HepG2 (cell line): ENCODE measurements at regions not wholly inside any gene's neighbourhood (a gene's known extent, or its start where the extent isn't known, plus 50 kb on each side); places are given as distances from the start of the nearest gene placed in this dataset.

ENCODE experiments used
- ATAC-seq: fragments of 200-7000 bp; cut with Tn5 transposase; 3 replicates; pipeline ENCODE4 v1.9.1; 2020; ENCODE audit warnings: mild to moderate bottlenecking, moderate library complexity
- BruUV-seq: library from RNA; stranded (reverse); fragments of 400-500 nt; replicated peaks from 2 replicates; lab custom pipeline; 2021; lab: Mats Ljungman, UMichigan
- CTCF ChIA-PET: fragments of 300-600 bp; formaldehyde crosslinking; extraction: SDS; loops from one replicate; lab custom pipeline; 2021; ENCODE audit warnings: low total read pairs, inconsistent platforms, low intra/inter-chr PET ratio; lab: Yijun Ruan, JAX
- POLR2A ChIA-PET: fragments of 350-600 bp; sonication (Branson Sonifier 250); formaldehyde crosslinking; loops from one replicate; lab custom pipeline; 2020; ENCODE audit warnings: antibody characterized with exemption, inconsistent platforms; lab: Yijun Ruan, JAX
- DNase-seq: peaks from one replicate; pipeline ENCODE4 v3.0.0-alpha.2; 2015; ENCODE audit warnings: low spot score
- FAIRE-seq: peaks from 3 replicates; lab custom pipeline; 2011; peaks lifted over from hg19 to GRCh38; lab: Jason Lieb, UNC
- H2AFZ ChIP-seq: one replicate; pipeline ENCODE4 v1.6.1; 2011; ENCODE audit warnings: low read length, inconsistent platforms
- H3K27ac ChIP-seq: fragments of 300-600 bp; 3 replicates; pipeline ENCODE4 v1.8.0; 2011; ENCODE audit warnings: mixed run types, mild to moderate bottlenecking, mixed read lengths, low read length, inconsistent platforms; ENCODE audit not compliant: insufficient read depth; ENCODE audit errors: extremely low read length
- H3K27me3 ChIP-seq, 2 experiments: fragments of 200-600 bp in 1 of 2; 2 replicates in 1 of 2; 3 replicates in 1 of 2; pipeline versions ENCODE4 v1.6.0 to v1.8.0; 2011; ENCODE audit warnings: low read length in 2 of 2, mild to moderate bottlenecking in 2 of 2, moderate library complexity in 2 of 2, inconsistent platforms in 1 of 2; ENCODE audit not compliant: insufficient read depth in 2 of 2, control insufficient read depth in 1 of 2
- H3K36me3 ChIP-seq, 2 experiments: fragments of 200-600 bp in 1 of 2; replicated peaks in 1 of 2; 2 replicates in 1 of 2; 3 replicates in 1 of 2; pipeline versions ENCODE4 v1.5.1 to v1.8.0; 2011; ENCODE audit warnings: low read length in 2 of 2, inconsistent platforms in 1 of 2; ENCODE audit not compliant: insufficient read depth in 2 of 2, control insufficient read depth in 1 of 2
- H3K4me1 ChIP-seq: 2 replicates; pipeline ENCODE4 v1.5.1; 2012; ENCODE audit warnings: low read length, inconsistent platforms; ENCODE audit not compliant: insufficient read depth
- H3K4me2 ChIP-seq: 2 replicates; pipeline ENCODE4 v1.6.0; 2011; ENCODE audit warnings: low read depth, low read length, inconsistent platforms
- H3K4me3 ChIP-seq, 3 experiments: fragments of 200-600 bp in 1 of 3; sonication (generic), shearing (Covaris generic) in 1 of 3; replicated peaks in 1 of 3; 2 replicates each; pipeline ENCODE4 v1.5.1; 2011 to 2016; ENCODE audit warnings: low read length in 3 of 3, inconsistent platforms in 2 of 3, low read depth in 2 of 3, mild to moderate bottlenecking in 2 of 3, control low read depth in 1 of 3, mixed read lengths in 1 of 3; ENCODE audit not compliant: insufficient read depth in 1 of 3
- H3K79me2 ChIP-seq: one replicate; pipeline ENCODE4 v1.6.1; 2011; ENCODE audit warnings: low read length, inconsistent platforms; ENCODE audit not compliant: insufficient read depth
- H3K9ac ChIP-seq: 2 replicates; pipeline ENCODE4 v1.6.0; 2011; ENCODE audit warnings: mild to moderate bottlenecking, low read depth, low read length, inconsistent platforms; ENCODE audit not compliant: insufficient read depth
- H3K9me3 ChIP-seq: 2 replicates; pipeline ENCODE4 v1.5.1; 2012; ENCODE audit warnings: mild to moderate bottlenecking, low read length
- H4K20me1 ChIP-seq: 2 replicates; pipeline ENCODE4 v1.6.0; 2011; ENCODE audit warnings: inconsistent platforms, mild to moderate bottlenecking, low read length, moderate library complexity; ENCODE audit not compliant: insufficient read depth
- EED ChIP-seq: sonication (generic); formaldehyde crosslinking; IDR thresholded peaks from 2 replicates; pipeline ENCODE4 v1.5.0; 2020; ENCODE audit warnings: mild to moderate bottlenecking, missing genetic modification reagents
- MTF2 ChIP-seq: sonication (generic); formaldehyde crosslinking; IDR thresholded peaks from 2 replicates; pipeline ENCODE4 v1.5.0; 2020; ENCODE audit warnings: missing genetic modification reagents, borderline replicate concordance
- RBFOX2 ChIP-seq: fragments of 200-400 bp; formaldehyde crosslinking; IDR thresholded peaks from 2 replicates; pipeline ENCODE4 v1.6.1; 2017; ENCODE audit warnings: low read depth, mild to moderate bottlenecking, low read length
- SYNCRIP ChIP-seq: fragments of 200-400 bp; formaldehyde crosslinking; IDR thresholded peaks from 2 replicates; pipeline ENCODE4 v1.6.1; 2018; ENCODE audit warnings: mild to moderate bottlenecking, low read depth, low read length; ENCODE audit not compliant: insufficient read depth
- ZFP91 ChIP-seq: sonication (generic); formaldehyde crosslinking; IDR thresholded peaks from 2 replicates; pipeline ENCODE4 v1.9.0; 2022; ENCODE audit warnings: missing genetic modification reagents, mild to moderate bottlenecking, borderline replicate concordance
- ZNF343 ChIP-seq: sonication (generic); formaldehyde crosslinking; IDR thresholded peaks from 2 replicates; pipeline ENCODE4 v1.4.0; 2020; ENCODE audit warnings: mild to moderate bottlenecking, missing genetic modification reagents
- ZNF451 ChIP-seq: sonication (generic); formaldehyde crosslinking; IDR thresholded peaks from 2 replicates; pipeline ENCODE4 v1.5.0; 2020; ENCODE audit warnings: mild to moderate bottlenecking, missing genetic modification reagents
- ZNF580 ChIP-seq: IDR thresholded peaks from 2 replicates; pipeline ENCODE4 v1.6.1; 2016; ENCODE audit warnings: low read depth, borderline replicate concordance
- WGBS: methylation state at CpG from one replicate; pipeline ENCODE4 v1.1.6; 2017; ENCODE audit warnings: low lambda C conversion rate; 5-methylcytosine and 5-hydroxymethylcytosine counted together
- in situ Hi-C: cut with HindIII; loops from 2 replicates; pipeline ENCODE4 v1.10.0; 2017; ENCODE audit warnings: low pct_unique_long_range_greater_than_20kb; ENCODE audit not compliant: extremely low pct_ligation_motif_present
- intact Hi-C: fragments of 100-400 bp; cut with micrococcal nuclease; formaldehyde crosslinking; loops from one replicate; pipeline ENCODE4 v1.10.0; 2022; ENCODE audit not compliant: unreplicated experiment

- no peak overlapping the region for H3K9ac ChIP-seq
- H2AFZ ChIP-seq: no peak overlapping the region
- DNase-seq (no peak), FAIRE-seq (no peak), ATAC-seq (no peak)
- H3K4me1 ChIP-seq: 0 out of 2 replicates have a peak, but pooled peaks cover 6% of the 10 kb centered on the region
- H3K4me2 ChIP-seq: no peak overlapping the region
- in situ Hi-C loops (no loop called here), intact Hi-C loops (no loop called here)
- no peaks in the 10 kb centered on the region for H3K79me2 ChIP-seq
- no peaks in the 10 kb centered on the region for H4K20me1 ChIP-seq
- POLR2A ChIA-PET: no interaction called here
- CTCF ChIA-PET: no interaction called here
- H3K9me3 ChIP-seq: no peaks in the 10 kb centered on the region
- WGBS: 9% methylated on average over 6 of the region's 18 CpGs
- no peak overlapping the region for H3K27ac ChIP-seq
- H3K36me3 ChIP-seq: no peaks in the 10 kb centered on the region
- H3K4me3 ChIP-seq: no peak overlapping the region
- no TSS peak for BruUV-seq
- TF ChIP-seq ZNF451 (CRISPR knock-in tag) (no peak), MTF2 (CRISPR knock-in tag) (no peak), SYNCRIP (no peak), ZNF343 (CRISPR knock-in tag) (no peak), EED (CRISPR knock-in tag) (no peak), RBFOX2 (no peak), ZFP91 (CRISPR knock-in tag) (no peak), ZNF580 (CRISPR knock-in tag) (no peak)
- no peaks in the 10 kb centered on the region; a peak in 2 of 5 replicates for H3K27me3 ChIP-seq
These were observed 296.9 kb downstream of the MN1 start for GRCh38 chr22:27504360-27505253.
